HCT116 (cell line): ENCODE measurements at regions not wholly inside any gene's neighbourhood (a gene's known extent, or its start where the extent isn't known, plus 50 kb on each side); places are given as distances from the start of the nearest gene placed in this dataset.

ENCODE experiments used
- ATAC-seq: fragments of 200-7000 bp; cut with Tn5 transposase; 2 replicates; pipeline ENCODE4 v1.9.1; 2020; ENCODE audit warnings: mild to moderate bottlenecking, moderate library complexity
- BruUV-seq: library from RNA; stranded (reverse); fragments of 400-500 nt; replicated peaks from 2 replicates; lab custom pipeline; 2021; lab: Mats Ljungman, UMichigan
- CTCF ChIA-PET: fragments of 300-600 bp; sonication (Branson Sonifier 250); formaldehyde crosslinking; loops from one replicate; lab custom pipeline; 2021; ENCODE audit warnings: antibody characterized with exemption; lab: Charles Lee
- POLR2A ChIA-PET: fragments of 300-600, 350-600 bp; sonication (Branson Sonifier 250); formaldehyde crosslinking; loops from one replicate; lab custom pipeline; 2021; ENCODE audit warnings: antibody characterized with exemption; lab: Charles Lee
- RAD21 ChIA-PET, 2 experiments: fragments of 300-600 bp; sonication (Branson Sonifier 250); formaldehyde crosslinking; loops; one replicate each; lab custom pipeline; 2023; ENCODE audit warnings: low total read pairs in 2 of 2; ENCODE audit not compliant: uncharacterized antibody in 2 of 2, unreplicated experiment in 2 of 2, low non-redundant PET in 1 of 2; lab: Charles Lee
- DNase-seq: peaks from one replicate; pipeline ENCODE4 v3.0.0-alpha.2; 2010; ENCODE audit warnings: low read depth, low spot score
- H2AFZ ChIP-seq: fragments of 200-600 bp; shearing (Covaris generic), sonication (generic); 2 replicates; pipeline ENCODE4 v1.6.1; 2017; ENCODE audit warnings: low read depth, mixed run types, mixed read lengths, antibody characterized with exemption, low read length; ENCODE audit not compliant: poor library complexity, severe bottlenecking
- H3K27ac ChIP-seq: 2 replicates; pipeline ENCODE4 v1.5.1; 2012; ENCODE audit warnings: low read depth, low read length
- H3K27me3 ChIP-seq: fragments of 200-600 bp; sonication (generic); 2 replicates; pipeline ENCODE4 v1.6.1; 2016; ENCODE audit warnings: mixed run types, low read length, mixed read lengths; ENCODE audit not compliant: insufficient read depth
- H3K36me3 ChIP-seq, 2 experiments: fragments of 200-500 bp in 1 of 2; fragments of 200-600 bp in 1 of 2; sonication (Bioruptor generic) in 1 of 2; sonication (generic) in 1 of 2; 2 replicates each; pipeline versions ENCODE4 v1.5.1 to v1.6.1; 2014 to 2016; ENCODE audit warnings: low read length in 2 of 2, inconsistent platforms in 1 of 2, mixed read lengths in 1 of 2, mixed run types in 1 of 2; ENCODE audit not compliant: insufficient read depth in 2 of 2, control insufficient read depth in 1 of 2
- H3K4me1 ChIP-seq, 2 experiments: fragments of 200-600 bp in 1 of 2; sonication (generic) in 1 of 2; 2 replicates each; pipeline versions ENCODE4 v1.5.1 to v1.6.1; 2012 to 2017; ENCODE audit warnings: low read length in 2 of 2, inconsistent platforms in 1 of 2, mild to moderate bottlenecking in 1 of 2, mixed read lengths in 1 of 2, mixed run types in 1 of 2, moderate library complexity in 1 of 2; ENCODE audit not compliant: insufficient read depth in 2 of 2, control insufficient read depth in 1 of 2
- H3K4me2 ChIP-seq: fragments of 200-600 bp; sonication (generic); 2 replicates; pipeline ENCODE4 v1.6.1; 2017; ENCODE audit warnings: mixed run types, low read length, mixed read lengths
- H3K4me3 ChIP-seq, 2 experiments: fragments of 200-600 bp in 1 of 2; sonication (generic) in 1 of 2; replicated peaks in 1 of 2; 2 replicates each; pipeline ENCODE4 v1.5.1; 2011 to 2016; ENCODE audit warnings: low read length in 2 of 2, control low read depth in 1 of 2, low read depth in 1 of 2, mild to moderate bottlenecking in 1 of 2, mixed read lengths in 1 of 2, mixed run types in 1 of 2
- H3K79me2 ChIP-seq: fragments of 200-600 bp; sonication (generic); 2 replicates; pipeline ENCODE4 v1.6.1; 2017; ENCODE audit warnings: mild to moderate bottlenecking, mixed run types, low read length, moderate library complexity, mixed read lengths; ENCODE audit not compliant: insufficient read depth
- H3K9ac ChIP-seq: fragments of 200-600 bp; sonication (generic); 2 replicates; pipeline ENCODE4 v1.6.1; 2016; ENCODE audit warnings: low read length, mixed read lengths
- H3K9me2 ChIP-seq: fragments of 200-600 bp; sonication (generic), shearing (Covaris generic); 2 replicates; pipeline ENCODE4 v1.6.1; 2017; ENCODE audit warnings: mixed run types, mild to moderate bottlenecking, moderate library complexity; ENCODE audit not compliant: insufficient read depth
- H3K9me3 ChIP-seq, 2 experiments: fragments of 200-500 bp in 1 of 2; fragments of 200-600 bp in 1 of 2; sonication (Bioruptor generic) in 1 of 2; sonication (generic) in 1 of 2; 2 replicates each; pipeline ENCODE4 v1.6.1; 2014 to 2017; ENCODE audit warnings: low read length in 2 of 2, mixed read lengths in 2 of 2, inconsistent platforms in 1 of 2, low read depth in 1 of 2, mild to moderate bottlenecking in 1 of 2, mixed run types in 1 of 2, moderate library complexity in 1 of 2; ENCODE audit not compliant: control insufficient read depth in 1 of 2, insufficient read depth in 1 of 2
- H4K20me1 ChIP-seq: fragments of 200-600 bp; sonication (generic), shearing (Covaris generic); 2 replicates; pipeline ENCODE4 v1.6.1; 2017; ENCODE audit warnings: mixed run types, mild to moderate bottlenecking, moderate library complexity; ENCODE audit not compliant: insufficient read depth
- EZH2phosphoT487 ChIP-seq: fragments of 200-600 bp; IDR thresholded peaks from 2 replicates; pipeline ENCODE4 v1.6.1; 2018; ENCODE audit warnings: antibody characterized with exemption, borderline replicate concordance
- POLR2AphosphoS5 ChIP-seq: IDR thresholded peaks from 2 replicates; pipeline ENCODE4 v1.6.1; 2011; ENCODE audit warnings: mild to moderate bottlenecking, low read depth, low read length, moderate library complexity
- SIN3A ChIP-seq: IDR thresholded peaks from 2 replicates; pipeline ENCODE4 v1.6.1; 2012; ENCODE audit warnings: low read depth
- YY1 ChIP-seq: IDR thresholded peaks from 2 replicates; pipeline ENCODE4 v1.6.1; 2011; ENCODE audit warnings: low read length, low read depth, moderate library complexity, mild to moderate bottlenecking; ENCODE audit not compliant: insufficient replicate concordance; ENCODE audit errors: extremely low read depth
- intact Hi-C: fragments of 100-400 bp; cut with micrococcal nuclease; formaldehyde crosslinking; loops from 2 replicates; pipeline ENCODE4 v1.10.0; 2022

- TF ChIP-seq EZH2phosphoT487 (no peak), SIN3A (no peak)
- H3K79me2 ChIP-seq: peaks cover 82% of the 10 kb centered on the region
- ChIA-PET POLR2A (no interaction called here), CTCF (no interaction called here), RAD21 (no interaction called here)
- H3K36me3 ChIP-seq: peaks cover 16 to 33% of the 10 kb centered on the region in 2 experiments; a peak in 3 of 4 replicates
- H3K27me3 ChIP-seq: no peaks in the 10 kb centered on the region
- no peak overlapping the region for H3K4me3 ChIP-seq
- H2AFZ ChIP-seq: no peak overlapping the region
- no peaks in the 10 kb centered on the region for H3K9me3 ChIP-seq
- H3K9me2 ChIP-seq: no peaks in the 10 kb centered on the region
- intact Hi-C loops: no loop called here
- H3K4me1 ChIP-seq: no peaks in the 10 kb centered on the region
- no TSS peak for BruUV-seq
- DNase-seq (no peak), ATAC-seq (no peak)
- no peak overlapping the region for H3K4me2 ChIP-seq
- H3K27ac ChIP-seq: no peak overlapping the region; the same call in 1 of the 2 replicates
- H3K9ac ChIP-seq: no peak overlapping the region
- H4K20me1 ChIP-seq: peaks cover 3% of the 10 kb centered on the region; the same call in 1 of the 2 replicates
Measured at GRCh38 chr22:46098525-46099475, 51.5 kb upstream of the PPARA start.

DNA sequence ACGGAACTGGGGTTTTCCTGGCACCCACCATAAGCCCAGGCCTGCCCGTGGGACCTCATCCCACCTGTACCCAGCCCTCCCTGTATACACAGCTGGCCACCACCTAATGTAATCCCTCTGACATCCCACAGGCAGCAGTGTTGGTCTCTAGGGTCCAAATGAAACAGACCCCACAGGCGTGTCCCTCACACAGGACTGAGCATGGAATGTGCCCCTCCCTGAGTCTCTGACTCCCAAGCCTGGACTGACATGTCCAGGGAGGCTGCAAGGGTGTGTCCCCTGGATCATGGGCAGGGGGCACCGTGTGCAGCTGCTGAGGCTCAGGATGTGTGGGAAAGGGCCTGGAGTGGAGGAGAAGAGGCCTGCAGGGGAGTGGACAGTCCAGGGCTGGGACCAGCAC is 50.6 kb upstream of the PPARA start:
- no peak for DNase-seq
- Histone ChIP-seq H3K36me3 (peaks cover 16 to 33% of the 10 kb centered on the region in 2 experiments; a peak in 3 of 4 replicates), H3K9me2 (no peaks in the 10 kb centered on the region), H3K27me3 (no peaks in the 10 kb centered on the region), H3K4me3 (no peak overlapping the region), H3K9me3 (no peaks in the 10 kb centered on the region), H3K4me1 (peaks cover 0 to 2% of the 10 kb centered on the region in 2 experiments; a peak in 1 of 4 replicates), H3K9ac (no peak overlapping the region), H3K79me2 (peaks cover 73% of the 10 kb centered on the region), H3K4me2 (no peak overlapping the region), H2AFZ (no peak overlapping the region), H4K20me1 (peaks cover 3% of the 10 kb centered on the region; the same call in 1 of the 2 replicates), H3K27ac (peak overlapping the region; percentile 6; the same call in 1 of the 2 replicates)
- intact Hi-C loops: no loop called here
- POLR2A ChIA-PET: no interaction called here
- TF ChIP-seq POLR2AphosphoS5 (0 out of 2 replicates have a peak, but pooled peaks have one; percentile 31), YY1 (no peak)
- ATAC-seq: peak; percentile 19; the same call in 1 of the 2 replicates
- CTCF ChIA-PET: no interaction called here
- RAD21 ChIA-PET: no interaction called here
- BruUV-seq: no TSS peak
